HG03196 (cell line): ENCODE measurements at regions not wholly inside any gene's neighbourhood (a gene's known extent, or its start where the extent isn't known, plus 50 kb on each side); places are given as distances from the start of the nearest gene placed in this dataset.
A peak's percentile ranks its signal among the peaks of the same experiment; 100 is the strongest.

Experiments
- ATAC-seq: cut with Tn5 transposase; IDR thresholded peaks from one replicate; pipeline ENCODE4 v1.9.1; 2021; ENCODE audit not compliant: unreplicated experiment

DNA sequence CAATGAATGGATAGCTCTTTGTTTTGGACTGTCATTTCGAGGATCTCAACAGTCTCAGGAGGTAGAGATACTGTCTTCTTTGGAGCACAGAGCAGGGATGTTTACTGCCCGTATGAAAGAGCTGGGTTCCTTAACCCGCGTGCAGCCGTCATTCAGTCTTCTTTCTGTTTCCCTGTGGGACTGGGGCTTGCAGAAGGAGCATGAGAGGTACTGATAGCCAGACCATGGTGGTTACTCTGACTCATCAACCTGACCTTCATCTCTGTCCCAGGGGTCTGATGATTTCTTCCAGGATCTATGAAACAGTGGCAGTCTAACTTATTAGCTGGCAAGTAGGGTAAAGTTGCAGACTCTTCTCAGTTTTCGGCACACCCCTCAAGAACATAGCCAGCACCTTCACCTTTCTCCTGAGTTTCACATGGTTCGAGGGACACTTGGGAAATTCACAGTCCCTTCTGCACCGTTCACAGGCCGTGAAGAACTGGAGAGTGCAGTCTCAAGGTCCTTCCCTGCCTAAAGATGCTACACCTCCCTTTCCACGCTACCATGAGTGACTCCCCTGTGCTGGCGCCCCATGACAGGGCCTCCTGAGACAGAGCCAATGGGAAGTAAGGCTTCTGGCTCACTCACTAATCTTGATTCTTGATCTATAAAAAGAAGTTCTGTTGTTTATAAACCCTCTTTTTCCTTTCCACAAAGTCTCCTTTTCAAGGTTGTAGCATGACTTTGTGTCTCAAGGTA lies 226.2 kb downstream of the MC4R start:
- ATAC-seq = peak; percentile 95

DNA sequence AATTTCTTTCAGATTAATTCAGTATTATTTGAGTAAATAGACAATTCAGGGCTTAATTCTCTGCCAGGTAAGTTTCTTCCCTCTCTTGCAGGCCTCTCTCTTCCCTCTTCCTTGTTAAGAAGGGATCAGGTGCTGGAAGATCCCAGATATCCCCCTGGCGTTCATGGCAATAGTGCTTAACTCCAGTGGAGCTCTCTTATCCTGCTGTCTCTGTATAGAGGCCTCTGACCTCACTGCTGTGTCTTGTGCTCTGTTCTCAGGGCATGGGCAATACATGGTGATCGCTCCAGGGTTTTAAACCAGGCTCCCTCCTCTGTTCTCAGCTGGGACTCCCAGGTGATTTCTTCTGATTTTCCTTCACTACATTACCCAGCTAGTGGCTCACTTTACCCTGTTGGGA lies 226.8 kb downstream of the MC4R start:
- ATAC-seq = peak; percentile 26

DNA sequence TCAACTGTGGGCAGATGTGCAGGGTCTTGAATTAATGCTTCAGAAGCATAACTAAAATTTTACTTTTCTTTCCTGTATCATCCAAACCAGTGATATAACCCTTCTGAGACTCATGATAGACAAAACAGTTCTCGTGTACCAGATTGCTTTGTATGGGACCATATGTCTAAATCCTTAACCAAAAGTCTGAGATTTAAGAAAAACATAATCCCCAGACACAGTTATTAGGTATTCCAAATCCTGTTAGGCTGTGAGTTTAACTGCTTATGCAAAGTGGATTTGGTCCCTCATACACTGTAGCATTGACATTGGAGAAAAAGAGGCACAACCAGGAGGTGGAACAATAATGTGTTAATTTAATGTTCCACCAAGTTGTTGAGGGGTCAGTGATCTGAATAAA lies 235.0 kb downstream of the PMAIP1 start:
- ATAC-seq = no peak

DNA sequence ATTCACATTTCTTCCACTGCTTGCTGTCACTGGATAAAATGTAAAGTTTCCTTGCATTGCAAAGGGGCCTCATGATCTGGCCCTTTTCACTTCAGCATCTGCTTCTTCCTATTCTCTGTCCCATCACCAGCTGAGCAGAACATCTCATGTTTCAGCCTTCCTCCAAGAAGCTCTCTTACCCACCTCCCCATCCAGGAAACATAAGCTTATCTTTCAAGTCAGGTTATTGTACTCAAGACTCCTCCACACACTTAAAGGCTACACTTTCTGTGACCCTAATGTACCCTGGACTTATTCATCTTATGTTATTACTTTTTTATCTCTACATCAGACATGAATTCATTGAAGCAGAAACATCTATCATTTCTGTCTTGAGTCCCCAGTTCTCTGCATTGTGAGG lies 230.5 kb downstream of the PMAIP1 start:
- ATAC-seq = no peak

DNA sequence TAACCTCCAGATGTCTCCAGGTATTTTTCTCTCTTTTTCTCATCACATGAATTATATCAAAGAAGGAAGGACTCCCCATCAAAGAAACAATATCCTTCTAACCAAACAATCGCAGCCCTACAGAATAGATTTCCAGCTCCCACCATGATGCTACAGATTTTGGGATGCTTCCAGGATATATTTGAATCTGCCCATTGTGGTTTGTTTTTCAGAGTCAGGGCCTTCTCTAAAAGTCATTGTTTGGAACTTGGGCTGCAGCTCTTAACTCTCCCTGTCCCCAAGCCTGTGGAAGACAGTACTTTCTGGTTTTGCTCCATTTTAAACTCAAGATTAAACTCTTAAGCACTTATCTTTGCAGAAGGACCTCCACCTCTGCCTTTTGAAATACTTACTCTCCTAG lies 223.2 kb downstream of the PMAIP1 start:
- ATAC-seq = no peak

DNA sequence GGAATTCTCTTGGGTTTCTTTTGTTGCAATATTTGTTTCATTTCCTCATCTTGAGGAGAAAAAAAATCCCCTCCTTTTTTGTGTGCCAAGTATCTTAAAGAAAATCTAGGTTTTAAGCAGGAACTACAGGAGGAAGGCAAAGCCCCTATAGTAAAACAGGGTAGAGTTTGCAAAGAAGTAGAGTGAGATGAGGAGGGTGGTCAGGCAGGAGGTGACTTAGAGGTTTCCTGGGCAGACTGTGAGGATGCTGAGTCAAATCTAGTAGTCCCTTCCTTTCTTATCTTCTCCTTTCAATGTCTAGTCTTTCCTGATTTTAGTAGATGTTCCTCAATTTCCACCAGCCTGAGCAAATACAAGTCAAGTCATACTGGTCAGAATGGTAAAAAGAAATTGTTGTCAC lies 222.5 kb downstream of the PMAIP1 start:
- ATAC-seq = no peak

DNA sequence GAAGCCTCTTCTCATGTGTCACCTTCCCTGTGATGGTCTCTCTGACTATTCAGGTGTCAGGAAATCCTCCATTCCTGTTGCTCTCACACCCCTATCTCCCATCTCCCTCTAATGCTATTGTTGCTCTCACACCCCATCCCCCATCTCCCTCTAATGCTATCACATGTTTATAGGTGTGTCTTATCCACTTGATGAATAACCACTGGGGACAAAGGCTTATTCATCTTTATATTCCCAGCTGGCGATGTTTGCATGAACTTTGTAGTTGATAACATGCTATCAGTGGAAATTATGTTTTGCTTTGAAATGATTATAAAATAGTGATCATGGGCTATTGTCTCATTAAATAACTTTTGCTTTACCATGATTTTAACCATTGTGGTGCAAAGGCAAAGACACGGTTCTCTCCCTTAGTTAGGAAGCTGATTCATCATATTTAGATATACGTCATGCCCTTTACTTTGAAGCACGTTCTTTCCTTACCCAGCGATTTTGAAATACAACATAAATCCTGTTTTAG lies 220.5 kb downstream of the PMAIP1 start:
- ATAC-seq = no peak

DNA sequence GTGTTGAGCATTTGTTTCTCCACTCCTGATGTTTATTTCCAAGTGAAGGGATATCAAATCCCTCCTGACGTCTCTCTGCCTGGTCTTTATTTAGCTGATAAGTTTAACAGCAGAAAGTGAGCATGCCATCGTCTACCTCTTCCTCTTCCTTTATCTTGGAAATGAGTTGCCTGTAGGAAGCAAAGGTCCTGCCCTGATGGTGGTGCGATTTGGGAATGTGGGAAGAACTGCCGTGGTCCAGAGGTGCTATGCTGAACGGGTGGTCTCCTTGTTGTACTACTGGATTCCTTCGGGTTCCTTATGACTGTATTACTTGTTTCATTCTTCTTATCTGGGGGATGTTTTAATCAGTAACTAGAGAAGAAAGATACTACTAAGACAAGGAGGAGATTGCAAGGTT lies 217.5 kb downstream of the PMAIP1 start:
- ATAC-seq = no peak

DNA sequence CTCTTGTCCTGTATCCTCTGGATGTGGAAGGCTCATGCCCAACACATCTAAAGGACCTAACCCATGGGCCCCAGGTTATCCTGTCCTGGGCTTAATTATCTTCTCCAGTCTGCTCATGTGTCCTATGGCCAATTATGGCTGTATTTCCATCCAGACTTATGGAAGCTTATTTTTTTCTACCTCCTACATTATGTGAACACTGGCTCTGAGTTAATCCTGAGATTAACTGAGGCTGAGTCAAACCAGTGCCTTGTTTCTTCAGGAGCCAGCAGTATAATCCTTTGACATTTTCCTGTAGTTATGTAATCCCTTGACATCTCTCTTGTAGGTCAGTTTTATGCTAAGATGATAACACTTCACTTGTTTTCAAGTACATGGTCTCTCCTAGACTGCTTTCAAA lies 213.6 kb downstream of the PMAIP1 start:
- ATAC-seq = no peak

DNA sequence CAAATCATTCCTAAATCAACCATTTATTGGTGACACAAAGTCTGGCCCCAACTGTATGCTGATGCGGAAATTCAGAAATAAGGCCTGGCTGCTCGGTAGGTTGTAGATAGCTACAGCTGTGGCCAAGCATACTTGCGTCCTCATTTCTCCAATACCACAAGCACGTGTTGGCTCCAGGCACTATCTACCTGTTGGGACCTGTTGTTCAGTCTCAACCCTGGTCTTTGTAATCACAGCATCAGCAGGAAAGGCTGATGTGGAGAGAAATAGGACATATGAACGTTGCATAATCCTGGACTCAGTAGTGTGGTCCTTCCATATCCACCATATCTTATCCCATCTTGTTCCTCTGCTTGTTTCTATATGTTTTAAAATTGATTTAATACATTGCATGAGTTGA lies 212.6 kb downstream of the PMAIP1 start:
- ATAC-seq = no peak

DNA sequence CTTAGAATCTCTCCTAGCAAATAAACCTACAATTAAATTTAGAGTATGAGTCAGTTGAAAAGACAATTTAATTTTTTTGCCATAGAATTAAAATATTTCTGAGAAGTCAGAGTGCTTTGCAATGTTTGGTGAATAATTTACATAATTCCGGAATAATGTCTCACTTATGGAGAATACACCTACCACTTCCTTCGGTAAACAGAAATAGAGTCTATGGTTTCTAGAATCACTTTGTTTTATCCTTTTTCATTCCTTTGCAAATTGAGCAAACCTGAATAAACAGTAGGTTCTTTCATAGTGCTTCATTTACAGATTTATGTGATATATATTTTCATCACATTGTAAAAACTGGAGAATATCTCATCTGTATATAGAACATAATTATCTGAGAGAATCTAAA lies 211.7 kb downstream of the PMAIP1 start:
- ATAC-seq = no peak

DNA sequence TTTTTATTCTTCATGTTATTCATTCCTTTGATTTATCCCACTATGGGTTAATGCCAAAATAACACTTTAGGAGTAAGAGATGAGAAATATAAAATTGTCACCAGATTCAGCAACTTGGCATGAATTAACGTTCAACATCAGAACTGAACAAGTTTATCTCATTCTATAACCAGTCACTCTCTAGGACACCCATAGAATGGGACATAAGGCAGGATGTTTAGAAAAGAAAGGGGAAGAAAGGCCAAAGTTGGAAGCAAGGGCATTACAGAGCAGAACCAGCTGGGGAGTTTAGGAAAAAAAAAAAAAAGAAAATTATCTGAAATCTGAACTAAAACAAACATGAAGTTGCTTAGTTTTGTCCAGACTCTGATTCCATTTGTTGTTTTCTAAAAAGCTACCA lies 211.0 kb downstream of the PMAIP1 start:
- ATAC-seq = no peak

DNA sequence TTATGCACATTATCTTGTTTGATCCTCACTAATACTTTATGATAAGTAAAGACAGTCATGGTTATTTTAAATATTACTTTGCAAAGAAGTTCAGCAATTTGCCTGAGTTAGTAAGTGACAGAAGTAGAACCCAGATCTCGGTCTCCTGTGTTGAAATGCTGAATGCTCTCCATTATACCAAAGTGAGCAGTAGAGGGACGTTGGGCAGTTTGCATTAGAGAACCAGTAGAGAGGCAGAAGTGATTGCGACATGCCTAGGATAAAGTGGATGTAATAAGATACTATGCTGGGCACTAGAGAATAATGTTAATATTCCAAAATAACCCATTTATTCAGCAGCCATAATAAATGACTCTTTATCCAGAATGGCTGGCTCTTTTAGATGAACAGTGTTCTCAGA lies 201.0 kb downstream of the PMAIP1 start:
- ATAC-seq = no peak

DNA sequence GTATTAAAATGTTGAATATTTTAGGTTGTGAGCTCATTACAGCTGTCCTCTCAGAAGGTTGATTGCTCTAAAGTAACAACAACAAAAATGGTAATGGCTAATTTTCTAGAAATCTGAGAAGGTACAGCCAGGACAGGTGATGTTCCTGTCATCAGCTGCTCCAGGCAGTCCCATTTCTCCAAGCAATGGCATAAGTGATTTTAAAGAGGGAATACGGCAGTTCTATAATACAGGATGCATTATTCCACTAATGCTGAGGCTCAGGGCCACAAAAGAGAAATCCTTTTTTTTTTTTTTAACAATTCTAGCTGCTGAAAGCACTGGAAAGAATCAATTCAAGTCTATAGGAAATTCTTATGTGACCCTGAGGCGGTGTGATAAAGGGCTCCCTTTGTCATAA lies 199.9 kb downstream of the PMAIP1 start:
- ATAC-seq = no peak

DNA sequence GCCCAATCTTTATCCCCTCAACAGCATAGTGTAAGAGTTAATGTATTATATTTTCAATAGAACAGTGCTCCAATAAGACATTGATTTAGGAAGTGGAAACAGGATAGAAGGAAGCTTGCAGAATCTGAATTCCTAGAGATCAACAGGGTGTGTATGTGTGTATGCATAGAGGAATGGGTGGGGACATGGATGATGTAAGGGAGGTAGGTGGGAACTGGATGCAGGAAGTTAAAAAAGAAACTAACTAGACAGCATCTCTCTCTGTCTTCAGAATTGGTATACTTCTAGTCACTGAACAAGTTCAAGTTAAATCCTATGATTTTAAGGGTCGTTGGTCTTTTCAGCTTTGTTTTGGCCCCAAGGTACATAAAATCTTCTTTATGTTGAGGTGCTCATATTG lies 196.6 kb downstream of the PMAIP1 start:
- no peak for ATAC-seq

DNA sequence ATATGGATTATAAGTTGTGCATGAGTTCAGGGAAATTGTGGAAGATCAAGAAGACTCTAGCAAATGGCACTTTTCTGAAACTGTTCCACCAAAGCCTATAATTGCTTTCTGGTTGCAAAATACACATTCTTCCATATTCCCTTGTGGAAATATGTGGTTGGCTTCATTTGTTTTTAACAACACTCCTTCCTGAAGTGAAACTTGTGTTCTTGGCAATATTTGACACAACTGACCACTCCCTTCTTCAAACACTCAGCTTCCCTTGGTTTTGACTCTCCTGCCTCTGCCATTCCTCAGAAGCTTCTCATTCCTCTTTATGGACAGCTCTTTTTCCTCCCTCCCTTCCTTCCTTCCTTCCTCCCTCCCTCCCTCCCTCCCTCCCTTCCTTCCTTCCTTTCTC lies 192.3 kb downstream of the PMAIP1 start:
- no peak for ATAC-seq

DNA sequence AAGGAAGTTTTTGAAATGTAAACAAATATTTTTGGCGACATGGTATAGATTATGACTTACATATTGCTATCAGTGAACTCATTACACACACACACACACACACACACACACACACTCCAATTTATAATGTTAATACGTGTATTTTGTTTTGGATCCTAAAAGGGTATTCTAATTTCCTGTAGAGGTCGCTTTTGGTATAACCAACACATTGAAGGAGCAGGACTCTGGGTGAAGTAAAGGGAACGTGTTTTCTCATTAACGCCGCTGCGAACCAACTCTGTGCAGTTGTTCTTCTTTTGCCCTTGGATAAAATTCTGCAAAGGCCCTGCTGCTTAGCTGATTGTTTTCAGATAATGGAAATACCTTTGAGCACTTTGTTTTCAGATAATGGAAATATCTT lies 190.4 kb downstream of the PMAIP1 start:
- ATAC-seq = no peak

DNA sequence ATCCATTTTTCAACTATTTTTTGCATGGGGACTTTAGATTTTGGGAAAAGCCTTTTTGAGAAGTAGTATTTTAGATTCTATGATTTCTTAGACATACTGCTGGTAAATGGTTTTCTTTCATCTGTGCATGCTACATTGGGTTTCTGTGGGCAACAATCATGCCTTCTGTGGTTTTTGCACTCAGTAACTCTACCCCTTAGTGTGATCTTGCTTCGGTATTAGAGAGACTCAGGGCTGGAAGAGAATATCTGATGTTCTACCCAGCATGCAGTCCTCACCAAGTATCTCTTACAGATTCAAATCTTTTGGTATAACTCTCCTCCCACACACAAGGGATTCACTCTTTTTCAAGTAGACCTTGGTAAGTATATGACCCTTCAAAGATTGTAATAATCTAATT lies 183.0 kb downstream of the PMAIP1 start:
- peak; percentile 76 for ATAC-seq

DNA sequence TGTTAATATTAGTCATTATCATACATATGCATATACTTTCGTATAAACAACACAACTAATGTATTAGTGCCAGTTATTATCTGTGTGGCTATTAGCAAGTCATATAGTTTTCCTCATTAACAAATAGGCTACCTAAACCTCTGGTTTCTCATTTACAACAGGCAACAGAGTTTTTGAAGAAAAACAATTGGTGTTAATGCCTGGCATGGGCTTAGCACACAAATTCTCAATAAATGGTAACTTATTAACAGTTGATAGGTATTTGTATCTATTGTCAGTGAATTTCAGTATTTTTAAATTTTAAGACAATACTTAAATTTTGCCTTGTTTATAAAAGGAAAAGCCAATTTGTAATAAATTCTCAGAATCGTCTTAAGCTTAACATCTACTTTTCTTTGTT lies 182.5 kb downstream of the PMAIP1 start:
- ATAC-seq = no peak

DNA sequence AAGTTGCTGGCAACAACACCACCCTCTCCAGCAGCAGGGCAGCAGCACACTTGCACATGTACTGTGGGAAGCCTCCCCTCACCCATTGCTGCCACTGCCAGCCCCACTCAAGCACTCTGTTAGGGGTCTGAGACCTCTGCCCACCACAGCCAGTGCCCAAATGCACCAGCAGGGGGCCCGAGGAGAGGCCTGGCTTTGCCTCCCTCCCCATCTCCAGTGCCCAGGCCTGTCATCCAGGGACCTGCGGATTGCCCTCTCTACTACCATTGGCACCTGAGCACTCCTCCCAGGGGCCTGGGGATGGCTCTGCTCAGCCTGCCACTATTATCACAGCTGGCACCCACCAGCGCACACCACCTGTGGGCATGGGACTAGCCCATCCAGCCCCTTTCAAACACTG lies 175.7 kb downstream of the PMAIP1 start:
- no peak for ATAC-seq

DNA sequence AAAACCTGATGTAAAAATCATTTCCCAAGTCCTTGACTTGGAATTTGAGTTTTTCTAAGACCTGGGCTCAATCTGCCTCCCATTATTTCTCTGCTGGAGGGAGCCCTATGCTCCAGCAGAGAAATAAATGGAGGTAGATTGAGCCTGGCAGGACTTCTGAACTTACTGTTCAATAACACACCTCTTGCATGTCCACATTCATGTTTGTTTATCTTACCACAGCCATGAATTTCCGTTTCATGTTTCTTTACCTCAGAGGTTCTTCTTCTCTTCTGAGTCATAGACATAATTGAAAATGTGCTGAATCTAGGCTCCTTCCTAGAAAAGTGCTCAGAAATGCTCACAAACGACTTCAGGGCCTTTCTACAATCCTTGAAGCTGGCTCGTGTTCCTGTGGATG lies 170.8 kb downstream of the PMAIP1 start:
- ATAC-seq = no peak

DNA sequence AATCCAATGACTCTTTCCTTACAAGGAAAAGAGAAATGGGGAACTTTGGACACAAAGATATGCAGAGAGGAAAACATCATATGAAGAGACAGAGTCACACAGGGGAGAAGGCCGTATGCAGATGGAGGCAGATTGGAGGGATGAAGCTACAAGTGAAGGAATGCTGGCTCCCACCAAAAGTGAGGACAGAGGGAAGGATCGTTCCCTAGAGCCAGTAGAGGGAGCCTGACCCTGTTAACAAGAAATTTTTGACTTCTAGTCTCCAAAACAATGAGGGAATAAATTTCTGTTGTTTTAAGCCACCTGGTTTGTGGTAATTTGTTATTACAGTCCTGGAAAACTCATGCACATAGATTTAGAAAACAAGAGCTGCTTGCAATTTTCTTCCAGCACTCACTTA lies 169.3 kb downstream of the PMAIP1 start:
- no peak for ATAC-seq
